Heart right ventricle (tissue), 16 donors: ENCODE measurements at regions not wholly inside any gene's neighbourhood (a gene's known extent, or its start where the extent isn't known, plus 50 kb on each side); places are given as distances from the start of the nearest gene placed in this dataset.
A peak's percentile ranks its signal among the peaks of the same experiment; 100 is the strongest.

Experiments used
- ATAC-seq, 8 donors: fragments of 200-7000 bp; cut with Tn5 transposase; one replicate each; pipeline ENCODE4 v1.9.1; 2020; ENCODE audit warnings: mild to moderate bottlenecking in 8 of 8, moderate library complexity in 8 of 8, moderate number of reproducible peaks in 1 of 8
- DNase-seq, 2 donors: peaks; one replicate each; pipeline ENCODE4 v3.0.0-alpha.2; 2020
- H3K27ac ChIP-seq, 10 donors: fragments of 200-600 bp; sonication (generic) in 2 of 10; one replicate each; pipeline versions ENCODE4 v1.5.0 to v1.8.0; 2020 to 2022; ENCODE audit warnings: mild to moderate bottlenecking in 3 of 10
- H3K27me3 ChIP-seq, 7 donors: fragments of 200-600 bp; one replicate each; pipeline ENCODE4 v1.8.0; 2021 to 2022; ENCODE audit warnings: mild to moderate bottlenecking in 2 of 7
- H3K36me3 ChIP-seq, 9 donors: fragments of 200-600 bp; sonication (generic) in 1 of 9; one replicate each; pipeline versions ENCODE4 v1.5.0 to v1.8.0; 2020 to 2022; ENCODE audit warnings: mild to moderate bottlenecking in 2 of 9
- H3K4me1 ChIP-seq, 9 donors: fragments of 200-600 bp; sonication (generic) in 1 of 9; one replicate each; pipeline versions ENCODE4 v1.5.0 to v1.8.0; 2020 to 2022; ENCODE audit warnings: mild to moderate bottlenecking in 4 of 9
- H3K4me3 ChIP-seq, 10 donors: fragments of 200-600 bp; sonication (generic) in 2 of 10; one replicate each; pipeline versions ENCODE4 v1.5.0 to v1.8.0; 2020 to 2022; ENCODE audit warnings: mild to moderate bottlenecking in 7 of 10, moderate library complexity in 2 of 10
- H3K9me3 ChIP-seq, 11 donors: fragments of 200-600 bp in 10 of 11; sonication (generic) in 2 of 11; one replicate each; pipeline versions ENCODE4 v1.5.0 to v1.8.0; 2013 to 2022; ENCODE audit warnings: mild to moderate bottlenecking in 2 of 11, control low read depth in 1 of 11, moderate library complexity in 1 of 11
- WGBS, 2 donors: extraction: QIAGEN DNeasy Blood & Tissue Kit; methylation state at CpG; one replicate each; pipeline ENCODE4 v1.1.7; 2013; ENCODE audit warnings: inconsistent platforms in 1 of 2; 5-methylcytosine and 5-hydroxymethylcytosine counted together
- intact Hi-C, 10 donors: fragments of 100-400 bp; cut with DNase I; formaldehyde crosslinking; loops; one replicate each; pipeline versions ENCODE4 v1.11.1 to v1.14.2; 2022
- TF ChIP-seq, protein P1 (sequence below), 9 donors: fragments of 200-600 bp; sonication (generic) in 2 of 9; IDR thresholded peaks; one replicate each; pipeline versions ENCODE4 v1.5.0 to v1.8.0; 2021 to 2022; ENCODE audit warnings: antibody characterized with exemption in 9 of 9, mild to moderate bottlenecking in 5 of 9, moderate library complexity in 1 of 9
- donor health status: Arrhythmogenic right ventricular cardiomyopathy.
- donor health status: ischemic (EF 13 %, LVEDD 7.1; RV severe dilation, severe dysfunction).
- donor health status: healthy with polysubstance abuse.
- donor health status: DM: no; HTN: yes; CAD: no.
- donor health status: DM: no; HTN: no; CAD: no.
- donor health status: ischemic (EF 25% LVEDD 6.9; RV normal size, moderate dysfunction).
- donor health status: ischemic (EF 25% LVEDD 5.7; RV mildly dilated, moderate dysfunction).
- donor health status: healthy.
- donor health status: DM: yes; HTN: yes; CAD: no.
- donor health status: Ischemic cardiomyopathy.
- donor health status: ischemic (EF 35%, LVEDD 5.7; RV mildly dilated, moderate dysfunction).
- donor health status: nonischemic (EF 11% LVEDD 7.7; RV severe dilation, severe dysfunction).
- donor health status: DM: yes; HTN: yes; CAD: no.
- donor health status: PGD.
- donor health status: ischemic (EF 29% LVEDD 5.4; RV normal size, mild dysfunction).
- donor health status: nonischemic (EF 23%, LVEDD 6.1; RV moderate dilation, normal function).

DNA sequence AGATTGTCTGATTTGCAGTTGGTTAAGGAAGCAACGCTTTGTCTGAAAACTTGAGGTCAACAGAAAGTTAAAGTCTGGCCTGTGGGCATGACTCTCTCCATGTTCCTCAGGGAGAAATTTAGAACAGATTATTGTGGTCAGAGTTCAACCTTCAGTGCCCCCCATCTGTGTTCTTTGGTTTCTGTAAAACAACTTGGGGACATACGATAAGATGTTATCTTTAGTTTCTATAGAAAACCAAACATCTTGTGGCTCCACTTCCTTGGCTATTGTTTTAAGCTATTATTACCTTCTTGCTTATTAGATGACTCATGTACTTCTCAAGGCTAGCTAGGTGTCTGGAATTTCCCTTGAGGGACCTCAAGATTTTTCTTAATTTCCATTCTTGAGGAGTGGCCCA lies 507.7 kb downstream of the PDHA2 start:
- intact Hi-C loops = no loop called here
- DNase-seq (no peak), ATAC-seq (peak in 3 of 8 donors; percentile 24 to 63 (median 37))
- no peak overlapping the region for H3K4me3 ChIP-seq
- H3K27ac ChIP-seq = no peak overlapping the region
- TF ChIP-seq, protein P1, sequence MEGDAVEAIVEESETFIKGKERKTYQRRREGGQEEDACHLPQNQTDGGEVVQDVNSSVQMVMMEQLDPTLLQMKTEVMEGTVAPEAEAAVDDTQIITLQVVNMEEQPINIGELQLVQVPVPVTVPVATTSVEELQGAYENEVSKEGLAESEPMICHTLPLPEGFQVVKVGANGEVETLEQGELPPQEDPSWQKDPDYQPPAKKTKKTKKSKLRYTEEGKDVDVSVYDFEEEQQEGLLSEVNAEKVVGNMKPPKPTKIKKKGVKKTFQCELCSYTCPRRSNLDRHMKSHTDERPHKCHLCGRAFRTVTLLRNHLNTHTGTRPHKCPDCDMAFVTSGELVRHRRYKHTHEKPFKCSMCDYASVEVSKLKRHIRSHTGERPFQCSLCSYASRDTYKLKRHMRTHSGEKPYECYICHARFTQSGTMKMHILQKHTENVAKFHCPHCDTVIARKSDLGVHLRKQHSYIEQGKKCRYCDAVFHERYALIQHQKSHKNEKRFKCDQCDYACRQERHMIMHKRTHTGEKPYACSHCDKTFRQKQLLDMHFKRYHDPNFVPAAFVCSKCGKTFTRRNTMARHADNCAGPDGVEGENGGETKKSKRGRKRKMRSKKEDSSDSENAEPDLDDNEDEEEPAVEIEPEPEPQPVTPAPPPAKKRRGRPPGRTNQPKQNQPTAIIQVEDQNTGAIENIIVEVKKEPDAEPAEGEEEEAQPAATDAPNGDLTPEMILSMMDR (IDR thresholded peaks at IDR 0.05) = no peak
- 63 to 67% methylated on average over 2 of the region's 2 CpGs for WGBS, 2 donors
- H3K9me3 ChIP-seq = no peaks in the 10 kb centered on the region
- H3K27me3 ChIP-seq = no peaks in the 10 kb centered on the region
- no peaks in the 10 kb centered on the region for H3K36me3 ChIP-seq
- H3K4me1 ChIP-seq = no peaks in the 10 kb centered on the region

DNA sequence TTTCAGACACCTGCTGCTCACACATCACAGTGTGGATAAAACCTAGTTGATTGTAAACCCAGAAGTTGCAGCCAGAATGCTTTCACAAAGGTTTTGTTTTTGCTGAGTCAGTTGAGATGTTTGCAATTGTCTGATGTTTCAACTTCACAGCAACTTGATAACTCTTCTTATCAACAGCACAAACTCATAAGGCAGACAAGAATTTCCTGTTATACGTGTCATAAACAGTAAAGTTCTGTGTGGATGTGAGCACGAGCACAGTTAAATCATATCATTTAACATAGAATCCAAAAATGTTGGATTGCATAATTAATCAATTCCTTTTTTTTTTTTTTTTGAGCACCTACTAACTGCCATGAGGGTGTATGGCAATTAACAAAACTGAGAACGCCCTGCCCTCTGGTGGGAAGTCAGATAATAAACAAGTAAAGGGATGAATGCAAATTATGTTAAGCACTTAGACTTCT lies 512.2 kb downstream of the PDHA2 start:
- Histone ChIP-seq H3K27me3 (no peaks in the 10 kb centered on the region), H3K4me1 (peaks cover 0 to 29% (median 0%) of the 10 kb centered on the region in 9 donors), H3K27ac (no peak overlapping the region), H3K9me3 (no peaks in the 10 kb centered on the region), H3K4me3 (no peak overlapping the region), H3K36me3 (no peaks in the 10 kb centered on the region)
- TF ChIP-seq, protein P1 (IDR thresholded peaks at IDR 0.05) = peak in 7 of 9 donors; percentile 23 to 52 (median 37)
- ATAC-seq = no peak
- no peak for DNase-seq
- WGBS, 2 donors = 46 to 49% methylated on average over 3 of the region's 3 CpGs
- intact Hi-C loops = loop anchor here in 2 of 10 donors (5.0 to 10.0 kb wide), 2 partner anchors 97 to 1185 kb away; no protein-coding TSS in a partner anchor

DNA sequence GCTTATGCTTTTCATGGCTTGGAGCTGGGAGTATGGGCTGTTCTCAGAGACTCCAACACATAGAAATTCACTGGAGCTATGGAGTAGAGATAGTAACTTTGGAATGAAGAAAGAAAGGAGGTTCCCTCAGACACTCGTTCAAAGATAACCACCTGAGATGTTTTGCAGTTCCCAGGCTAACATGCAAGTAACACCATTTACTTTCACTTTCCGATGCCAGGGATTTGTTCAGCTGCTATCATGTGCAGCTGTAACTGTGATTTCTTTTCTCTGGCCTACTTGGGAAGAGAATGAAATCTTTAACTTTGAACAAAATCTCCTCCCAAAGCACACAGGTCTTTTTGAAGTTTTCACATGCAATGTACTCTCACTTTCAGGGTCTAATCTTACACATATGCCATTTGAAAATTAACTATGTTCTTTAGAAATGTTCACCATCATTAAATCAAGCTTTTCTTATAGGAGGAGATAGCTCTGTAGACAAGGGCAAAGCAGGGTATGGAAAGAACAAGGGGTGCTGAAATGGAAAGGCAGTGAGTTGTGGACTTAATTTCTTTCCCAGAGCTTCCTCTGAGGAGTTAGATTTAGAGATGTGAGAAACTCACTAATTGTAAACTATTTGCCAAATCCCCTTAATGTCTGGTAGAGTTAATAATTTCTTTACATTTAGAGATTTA lies 514.3 kb downstream of the PDHA2 start:
- no peak for ATAC-seq
- TF ChIP-seq, protein P1 (IDR thresholded peaks at IDR 0.05) = no peak

DNA sequence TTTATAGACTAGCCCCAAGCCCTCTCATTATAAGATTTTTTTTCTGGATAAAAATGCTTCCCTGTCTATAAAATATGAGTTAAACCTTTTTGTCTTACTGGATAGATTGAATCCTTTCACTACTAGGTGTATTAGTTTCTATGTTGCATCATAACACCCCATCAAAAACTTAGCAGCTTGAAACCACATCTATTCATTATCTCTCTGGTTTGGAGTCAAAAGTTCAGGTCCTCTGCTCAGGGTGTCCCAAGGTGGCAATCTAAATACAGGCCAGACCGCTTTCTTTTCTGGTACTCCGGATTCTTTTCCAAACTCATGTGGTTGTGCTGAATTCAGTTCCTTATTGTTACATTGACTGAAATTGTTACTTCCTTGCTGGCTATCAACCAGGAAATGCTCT lies 515.5 kb downstream of the PDHA2 start:
- TF ChIP-seq, protein P1 (IDR thresholded peaks at IDR 0.05) = no peak
- 69 to 78% methylated on average over 2 of the region's 2 CpGs for WGBS, 2 donors
- ATAC-seq = no peak

More for the DNA sequence above, 514.3 kb downstream of the PDHA2 start:
- WGBS, 2 donors = 10 to 24% methylated on average over 2 of the region's 2 CpGs
- intact Hi-C loops = loop anchor here in 2 of 10 donors (5.0 to 10.0 kb wide), 2 partner anchors 99 to 1187 kb away; no protein-coding TSS in a partner anchor
- no peak for DNase-seq
- H3K36me3 ChIP-seq = no peaks in the 10 kb centered on the region
- no peak overlapping the region for H3K4me3 ChIP-seq
- no peaks in the 10 kb centered on the region for H3K27me3 ChIP-seq
- H3K4me1 ChIP-seq = peaks cover 0 to 37% (median 0%) of the 10 kb centered on the region in 9 donors
- no peaks in the 10 kb centered on the region for H3K9me3 ChIP-seq
- no peak overlapping the region for H3K27ac ChIP-seq

More for the DNA sequence above, 515.5 kb downstream of the PDHA2 start:
- no peak for DNase-seq
- intact Hi-C loops = loop anchor here in 1 of 10 donors (10.0 kb wide), 1 partner anchor 101 kb away; no protein-coding TSS in a partner anchor
- Histone ChIP-seq H3K27ac (no peak overlapping the region), H3K9me3 (no peaks in the 10 kb centered on the region), H3K4me3 (no peak overlapping the region), H3K27me3 (no peaks in the 10 kb centered on the region), H3K36me3 (no peaks in the 10 kb centered on the region), H3K4me1 (peaks cover 0 to 37% (median 0%) of the 10 kb centered on the region in 9 donors)
